IMR-90 (cell line): ENCODE measurements at regions not wholly inside any gene's neighbourhood (a gene's known extent, or its start where the extent isn't known, plus 50 kb on each side); places are given as distances from the start of the nearest gene placed in this dataset.

Experiments used
- ATAC-seq: fragments of 200-7000 bp; cut with Tn5 transposase; 2 replicates; pipeline ENCODE4 v1.9.1; 2020; ENCODE audit warnings: low read depth, mild to moderate bottlenecking, moderate library complexity
- BruUV-seq: library from RNA; stranded (reverse); fragments of 400-500 nt; replicated peaks from 2 replicates; lab custom pipeline; 2021; lab: Mats Ljungman, UMichigan
- CTCF ChIA-PET: fragments of 300-600 bp; formaldehyde crosslinking; extraction: SDS; loops from one replicate; lab custom pipeline; 2021; ENCODE audit warnings: antibody characterized with exemption; lab: Yijun Ruan, JAX
- POLR2A ChIA-PET: fragments of 300-600 bp; sonication (Branson Sonifier 250); formaldehyde crosslinking; loops from one replicate; lab custom pipeline; 2022; ENCODE audit warnings: antibody characterized with exemption; ENCODE audit not compliant: unreplicated experiment; lab: Charles Lee
- DNase-seq: peaks from one replicate; pipeline ENCODE4 v3.0.0; 2013
- H2AFZ ChIP-seq: replicated peaks from 2 replicates; pipeline ENCODE3; 2013; ENCODE audit warnings: low read length, mild to moderate bottlenecking; ENCODE audit not compliant: poor library complexity
- H2AK5ac ChIP-seq: 2 replicates; pipeline ENCODE4 v1.6.1; 2013; ENCODE audit warnings: low read depth, low read length, inconsistent platforms
- H2AK9ac ChIP-seq: replicated peaks from 2 replicates; pipeline ENCODE3; 2013; ENCODE audit warnings: mild to moderate bottlenecking, low read depth, low read length, moderate library complexity; ENCODE audit not compliant: poor library complexity
- H2BK120ac ChIP-seq: 2 replicates; pipeline ENCODE4 v1.6.1; 2013; ENCODE audit warnings: low read depth, low read length, inconsistent platforms
- H2BK15ac ChIP-seq: 3 replicates; pipeline ENCODE4 v1.6.1; 2013; ENCODE audit warnings: low read depth, low read length, inconsistent platforms
- H2BK20ac ChIP-seq: 2 replicates; pipeline ENCODE4 v1.6.1; 2013; ENCODE audit warnings: low read depth, mild to moderate bottlenecking, inconsistent platforms, low read length, moderate library complexity
- H2BK5ac ChIP-seq: 2 replicates; pipeline ENCODE4 v1.6.1; 2013; ENCODE audit warnings: mild to moderate bottlenecking, low read depth, low read length, inconsistent platforms; ENCODE audit not compliant: poor library complexity, severe bottlenecking
- H3K14ac ChIP-seq: replicated peaks from 2 replicates; pipeline ENCODE4 v1.6.1; 2013; ENCODE audit warnings: low read depth, low read length, inconsistent platforms
- H3K18ac ChIP-seq: 2 replicates; pipeline ENCODE4 v1.6.1; 2013; ENCODE audit warnings: low read depth, low read length, control low read depth
- H3K23ac ChIP-seq: 2 replicates; pipeline ENCODE4 v1.6.1; 2013; ENCODE audit warnings: low read depth, low read length, inconsistent platforms
- H3K27ac ChIP-seq: 2 replicates; pipeline ENCODE4 v1.5.1; 2013; ENCODE audit warnings: mild to moderate bottlenecking, control low read depth, low read length; ENCODE audit not compliant: insufficient read depth
- H3K27me3 ChIP-seq: 2 replicates; pipeline ENCODE4 v1.6.1; 2013; ENCODE audit warnings: low read length; ENCODE audit not compliant: control insufficient read depth, insufficient read depth
- H3K36me3 ChIP-seq: 2 replicates; pipeline ENCODE4 v1.6.1; 2013; ENCODE audit warnings: low read length, mixed read lengths; ENCODE audit not compliant: control insufficient read depth, insufficient read depth
- H3K4ac ChIP-seq: 2 replicates; pipeline ENCODE4 v1.6.1; 2013; ENCODE audit warnings: low read depth, low read length, inconsistent platforms
- H3K4me1 ChIP-seq: 2 replicates; pipeline ENCODE4 v1.6.1; 2013; ENCODE audit warnings: low read length, mixed read lengths; ENCODE audit not compliant: control insufficient read depth, insufficient read depth
- H3K4me2 ChIP-seq: 2 replicates; pipeline ENCODE4 v1.6.1; 2013; ENCODE audit warnings: low read depth, mild to moderate bottlenecking, control low read depth, low read length, moderate library complexity
- H3K4me3 ChIP-seq: 2 replicates; pipeline ENCODE4 v1.5.1; 2013; ENCODE audit warnings: low read depth, mild to moderate bottlenecking, control low read depth, low read length, moderate library complexity; ENCODE audit not compliant: insufficient read depth
- H3K56ac ChIP-seq: 2 replicates; pipeline ENCODE4 v1.6.1; 2013; ENCODE audit warnings: low read length, inconsistent platforms; ENCODE audit not compliant: insufficient read depth; ENCODE audit errors: extremely low read depth
- H3K79me1 ChIP-seq, 2 experiments: 2 replicates each; pipeline ENCODE4 v1.6.1; 2013; ENCODE audit warnings: low read length in 2 of 2, inconsistent platforms in 1 of 2, low read depth in 1 of 2
- H3K9ac ChIP-seq: 2 replicates; pipeline ENCODE4 v1.6.1; 2013; ENCODE audit warnings: low read depth, low read length, control low read depth
- H3K9me1 ChIP-seq: 2 replicates; pipeline ENCODE4 v1.6.1; 2013; ENCODE audit warnings: low read length, inconsistent platforms; ENCODE audit not compliant: insufficient read depth
- H3K9me3 ChIP-seq: 2 replicates; pipeline ENCODE4 v1.6.1; 2013; ENCODE audit warnings: low read length; ENCODE audit not compliant: control insufficient read depth, insufficient read depth
- H4K20me1 ChIP-seq: 2 replicates; pipeline ENCODE4 v1.6.1; 2013; ENCODE audit warnings: low read length, inconsistent platforms; ENCODE audit not compliant: insufficient read depth
- H4K5ac ChIP-seq: 2 replicates; pipeline ENCODE4 v1.6.1; 2013; ENCODE audit warnings: mild to moderate bottlenecking, low read depth, low read length, control low read depth
- H4K8ac ChIP-seq, 2 experiments: 2 replicates each; pipeline ENCODE4 v1.6.1; 2013; ENCODE audit warnings: low read depth in 2 of 2, low read length in 2 of 2, control low read depth in 1 of 2, inconsistent platforms in 1 of 2
- H4K91ac ChIP-seq: 2 replicates; pipeline ENCODE4 v1.6.1; 2013; ENCODE audit warnings: low read depth, low read length, inconsistent platforms; ENCODE audit not compliant: insufficient read depth
- MXI1 ChIP-seq: IDR thresholded peaks from 2 replicates; pipeline ENCODE4 v1.6.1; 2012; ENCODE audit warnings: low read depth, mild to moderate bottlenecking, low read length, moderate library complexity, borderline replicate concordance
- POLR2A ChIP-seq: IDR thresholded peaks from 2 replicates; pipeline ENCODE4 v1.6.1; 2012; ENCODE audit warnings: mild to moderate bottlenecking, low read depth, low read length
- WGBS, 2 experiments: methylation state at CpG; one replicate each; pipeline versions ENCODE4 v1.1.5 to v1.1.7; 2013; ENCODE audit warnings: missing lambda C conversion rate in 2 of 2; ENCODE audit not compliant: insufficient read length in 1 of 2; ENCODE audit errors: extremely low coverage in 2 of 2; 5-methylcytosine and 5-hydroxymethylcytosine counted together
- dilution Hi-C: fragments of 300-500 bp; cut with HindIII; formaldehyde crosslinking; loops from one replicate; pipeline ENCODE4 v1.14.3; 2018; ENCODE audit warnings: low sequenced_read_pairs; ENCODE audit not compliant: unreplicated experiment
- in situ Hi-C: fragments of 300-500 bp; cut with MboI; formaldehyde crosslinking; loops from 3 replicates; pipeline ENCODE4 v1.14.3; 2019; ENCODE audit warnings: low sequenced_read_pairs, inconsistent platforms, mixed read lengths
- intact Hi-C: fragments of 100-400 bp; cut with micrococcal nuclease; formaldehyde crosslinking; loops from 2 replicates; pipeline ENCODE4 v1.10.0; 2022

DNA sequence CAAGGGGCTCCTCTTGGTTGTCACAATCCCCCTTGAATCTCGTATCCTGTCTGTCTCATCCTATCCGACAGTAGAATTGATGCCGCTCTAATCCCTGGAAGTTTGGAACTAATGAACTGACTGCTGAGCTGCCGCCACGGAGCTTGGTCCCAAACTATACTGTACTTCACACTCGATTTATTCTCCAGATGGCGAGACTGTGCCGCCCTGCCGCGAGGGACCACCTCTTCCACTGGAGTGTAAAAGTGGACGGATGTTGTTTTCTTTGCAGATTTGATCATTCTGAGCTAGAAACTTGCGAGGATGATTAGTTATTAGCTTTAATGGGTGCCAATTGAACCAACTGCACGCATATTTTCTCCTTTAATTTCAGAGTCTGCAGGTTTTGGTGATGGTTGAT is 117.2 kb downstream of the ZIC5 start:
- no peak overlapping the region for H3K23ac ChIP-seq
- H2BK5ac ChIP-seq = no peak overlapping the region
- no peak overlapping the region for H3K4me3 ChIP-seq
- H3K14ac ChIP-seq = no peak overlapping the region
- no peak overlapping the region for H2BK15ac ChIP-seq
- no peak for ATAC-seq
- in situ Hi-C loops (no loop called here), dilution Hi-C loops (no loop called here), intact Hi-C loops (no loop called here)
- no peak overlapping the region for H3K18ac ChIP-seq
- H3K79me1 ChIP-seq = no peaks in the 10 kb centered on the region
- H3K27me3 ChIP-seq = peaks cover 4% of the 10 kb centered on the region
- H2AFZ ChIP-seq = no peak overlapping the region
- H3K36me3 ChIP-seq = no peaks in the 10 kb centered on the region
- no peak for DNase-seq
- no peak overlapping the region for H2AK5ac ChIP-seq
- ChIA-PET POLR2A (no interaction called here), CTCF (interaction anchor here (0.6 kb wide), 1 partner anchor 749 kb away, joined by 3 read pairs; no protein-coding TSS in a partner anchor)
- no CpG with 5 or more reads among the region's 13 CpGs for WGBS, 2 experiments
- no peak overlapping the region for H3K27ac ChIP-seq
- no peaks in the 10 kb centered on the region for H4K20me1 ChIP-seq
- no peak overlapping the region for H3K56ac ChIP-seq
- H4K91ac ChIP-seq = no peak overlapping the region
- no peak overlapping the region for H2BK20ac ChIP-seq
- H3K9me3 ChIP-seq = no peaks in the 10 kb centered on the region
- no peak overlapping the region for H4K5ac ChIP-seq
- no peak overlapping the region for H3K9ac ChIP-seq
- no peak overlapping the region for H3K4me2 ChIP-seq
- no peak overlapping the region for H2AK9ac ChIP-seq
- BruUV-seq = no TSS peak
- H4K8ac ChIP-seq = no peak overlapping the region
- no peaks in the 10 kb centered on the region for H3K9me1 ChIP-seq
- TF ChIP-seq MXI1 (no peak), POLR2A (no peak)
- no peak overlapping the region for H3K4ac ChIP-seq
- H2BK120ac ChIP-seq = no peak overlapping the region
- H3K4me1 ChIP-seq = no peaks in the 10 kb centered on the region
